DMS 273 treated with DMSO at 0.1 percent for 48 hours (cell line): ENCODE measurements at regions not wholly inside any gene's neighbourhood (a gene's known extent, or its start where the extent isn't known, plus 50 kb on each side); places are given as distances from the start of the nearest gene placed in this dataset.

Experiments used
- DNase-seq: peaks from one replicate; lab custom pipeline; 2025; lab: John Stamatoyannopoulos, UW

DNA sequence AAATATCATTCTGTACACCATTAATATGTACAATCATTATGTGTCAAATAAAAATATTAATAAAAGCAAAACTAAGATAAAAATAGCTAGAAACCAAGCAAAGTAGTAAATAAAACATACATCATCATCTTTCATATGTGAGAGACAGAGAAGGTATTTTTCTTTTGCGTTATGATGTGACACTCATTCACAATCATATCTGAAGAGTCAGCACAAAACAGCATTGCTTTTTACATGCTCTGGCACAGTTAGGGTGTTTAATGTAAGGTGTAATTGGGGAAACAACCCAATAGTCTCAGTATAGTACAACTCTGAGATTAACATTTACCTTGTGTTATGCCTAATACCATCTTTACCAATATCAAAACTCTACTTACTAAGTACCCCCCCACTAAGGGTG, 376.6 kb downstream of the TMA16 start:
- DNase-seq, result no peak

DNA sequence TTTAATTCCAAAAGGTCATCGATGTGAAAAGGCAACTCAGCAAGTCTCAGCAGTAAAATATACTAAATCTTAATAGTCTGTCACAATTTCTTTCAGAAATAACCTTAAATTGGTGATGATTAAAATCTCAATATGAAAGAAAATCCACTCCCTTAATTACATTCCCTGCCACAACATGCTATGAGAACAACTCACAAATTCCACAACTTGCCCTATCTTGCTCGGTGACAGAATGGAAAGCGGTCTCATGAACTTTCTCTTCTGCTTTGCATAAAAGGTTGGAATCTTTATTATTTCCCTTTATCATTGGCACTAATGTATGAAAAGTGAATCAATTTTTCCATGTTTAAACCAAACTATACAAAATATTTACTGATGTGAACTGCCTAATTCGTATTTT, 380.8 kb downstream of the TMA16 start:
- no peak for DNase-seq

DNA sequence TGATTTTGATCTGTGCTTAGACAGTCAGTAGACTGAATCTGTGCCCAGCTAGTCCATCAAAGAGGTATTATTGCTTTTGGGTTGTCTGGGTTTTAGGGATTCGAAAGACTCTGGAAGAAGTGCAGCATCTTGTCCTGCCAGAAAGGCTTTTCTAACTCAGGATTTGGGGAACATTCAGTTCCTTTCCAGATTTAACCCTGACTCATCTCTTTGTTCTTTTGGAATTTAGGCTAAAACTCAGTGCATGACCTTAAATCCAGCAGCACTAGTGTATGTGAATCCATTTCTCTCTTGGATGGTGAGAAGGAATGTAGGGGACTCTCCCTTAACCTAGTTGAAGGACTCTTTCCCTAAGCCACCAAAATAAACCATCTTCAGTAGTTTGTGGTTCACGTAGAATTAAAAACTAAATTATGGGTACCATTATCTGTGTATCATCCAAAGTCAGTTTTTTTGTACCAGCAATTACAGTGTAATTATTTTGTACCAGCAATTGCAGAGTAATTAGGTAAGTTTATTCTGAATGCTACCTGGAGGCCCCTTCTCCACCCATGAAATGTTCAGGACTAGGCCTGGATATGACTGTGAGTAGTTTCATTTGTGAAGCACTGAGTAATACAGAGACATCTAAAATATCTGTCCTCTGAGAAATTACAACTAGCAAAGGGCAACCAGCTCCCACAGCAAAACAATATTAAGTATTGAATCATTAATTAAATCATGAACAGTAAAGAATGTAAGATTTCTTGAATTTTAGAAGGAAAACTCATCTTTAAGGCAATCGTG, 384.0 kb downstream of the TMA16 start:
- no peak for DNase-seq

DNA sequence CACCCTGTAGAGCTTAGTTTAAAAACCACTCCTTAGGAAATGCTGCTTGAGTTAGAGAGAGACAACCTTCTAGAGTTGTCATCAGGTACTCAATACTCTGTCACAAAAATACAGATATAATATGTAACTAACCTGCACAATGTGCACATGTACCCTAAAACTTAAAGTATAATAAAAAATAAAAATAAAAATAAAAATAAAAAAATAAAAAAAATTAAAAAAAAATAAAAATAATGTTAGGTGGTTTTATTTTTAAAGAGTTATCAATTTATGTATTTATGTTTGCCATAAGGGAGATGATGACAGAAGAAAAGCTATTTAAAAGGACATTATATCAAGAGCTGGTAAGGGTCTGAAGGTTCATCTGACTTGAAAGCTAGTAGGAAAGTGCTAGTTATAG, 397.9 kb downstream of the TMA16 start:
- no peak for DNase-seq

DNA sequence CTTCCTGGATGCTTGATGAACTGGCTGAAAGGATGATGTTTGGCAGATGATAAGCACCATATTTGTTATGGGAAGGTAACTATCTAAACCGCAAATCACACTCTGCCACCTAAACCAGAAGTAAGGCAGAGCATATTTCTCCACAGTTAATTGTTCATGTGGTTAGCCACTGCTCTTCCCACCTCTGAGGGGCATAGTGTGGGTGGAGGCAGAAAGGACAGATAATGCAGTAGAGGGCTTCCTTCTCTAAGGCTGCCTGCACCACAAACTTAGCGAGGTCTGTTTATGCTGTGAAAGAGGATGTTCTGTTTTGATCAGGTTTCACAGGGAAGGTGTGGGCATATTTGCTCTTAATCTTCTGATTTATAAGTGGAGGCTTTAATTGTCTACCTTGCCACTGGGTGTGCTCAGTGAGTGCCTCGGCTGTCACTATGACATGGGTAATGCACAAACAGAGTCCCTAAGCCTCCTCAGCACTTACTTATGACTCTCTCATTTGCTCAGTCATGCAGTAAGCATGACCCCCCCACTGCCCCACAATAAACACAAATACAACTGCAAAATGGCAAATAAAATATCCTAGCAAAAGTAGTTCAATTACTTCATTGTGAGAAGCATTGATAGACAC, 401.0 kb downstream of the TMA16 start:
- no peak for DNase-seq

DNA sequence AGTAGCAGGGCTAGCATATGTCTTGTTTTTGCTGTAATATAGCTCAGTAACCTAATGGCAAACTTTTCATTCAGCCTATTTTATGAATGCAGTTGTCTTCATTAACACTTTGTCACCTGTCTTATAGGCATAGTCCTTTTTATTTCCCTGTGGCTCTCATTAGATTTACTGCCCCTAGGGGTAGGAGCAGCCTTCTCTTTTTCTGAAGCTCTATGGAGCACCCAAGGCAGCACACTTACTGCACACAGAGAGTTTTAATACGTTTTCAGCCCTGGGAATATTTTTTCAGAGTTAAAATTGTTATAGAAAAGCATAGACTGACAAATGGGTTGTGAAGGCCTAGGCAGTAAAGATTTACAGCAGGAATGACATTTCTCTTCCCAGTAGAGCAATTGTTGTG, 406.8 kb downstream of the TMA16 start:
- DNase-seq, result no peak

DNA sequence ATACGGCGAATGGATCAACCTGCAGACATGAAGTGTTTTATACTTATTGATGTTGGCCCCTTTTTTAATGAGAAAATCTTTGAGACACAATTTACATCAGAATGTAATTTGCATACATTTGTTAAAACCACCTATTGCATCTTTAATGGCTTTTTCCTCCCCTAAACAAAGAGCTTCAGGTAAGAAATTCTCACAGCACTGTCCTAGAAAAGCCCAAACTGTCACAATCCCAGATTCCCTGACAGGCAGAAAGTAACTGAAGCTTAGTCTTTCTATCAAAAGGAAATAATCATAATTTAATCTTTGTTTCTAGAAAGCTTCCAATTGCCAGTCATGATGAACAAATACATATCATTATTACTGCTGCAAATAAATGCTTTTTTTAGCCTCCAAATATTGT, 407.9 kb downstream of the TMA16 start:
- DNase-seq, result no peak

DNA sequence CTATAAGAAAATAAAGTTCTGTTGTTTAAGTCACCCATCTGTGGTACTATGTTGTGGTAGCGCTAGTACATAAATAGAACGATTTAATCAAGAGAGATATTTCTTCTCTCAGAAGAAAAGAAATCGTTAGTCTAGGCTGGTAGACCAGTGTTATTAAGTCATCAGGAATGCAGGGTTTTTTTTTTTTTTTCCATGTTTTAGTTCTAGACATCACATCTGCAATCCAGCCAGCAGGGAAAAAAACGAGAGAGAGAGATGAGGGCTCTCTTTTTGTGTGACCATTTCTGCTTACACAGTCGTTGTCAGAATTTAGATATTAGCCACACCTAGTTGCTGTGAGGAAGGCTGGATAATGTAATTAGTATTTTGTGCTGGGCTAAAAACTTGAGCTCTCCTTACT, 417.4 kb downstream of the TMA16 start:
- no peak for DNase-seq

DNA sequence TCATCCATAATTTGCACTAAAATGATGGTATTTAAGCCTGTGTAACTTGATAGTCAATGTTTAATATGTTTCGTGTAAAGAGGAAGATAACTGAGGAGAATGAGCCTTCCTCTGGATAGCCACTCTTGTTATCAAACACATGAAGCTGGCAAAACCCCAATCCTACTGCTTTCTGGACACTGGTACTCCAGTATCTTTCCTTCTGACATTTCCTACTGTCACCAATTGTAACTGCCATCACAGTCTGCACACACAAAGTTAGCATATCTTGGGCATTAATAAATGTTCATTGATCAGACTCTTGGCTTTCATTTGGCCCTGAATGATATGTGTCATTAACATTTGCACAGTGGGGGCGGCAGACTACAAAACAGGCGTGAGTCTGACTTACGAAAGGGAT, 419.1 kb downstream of the TMA16 start:
- no peak for DNase-seq

DNA sequence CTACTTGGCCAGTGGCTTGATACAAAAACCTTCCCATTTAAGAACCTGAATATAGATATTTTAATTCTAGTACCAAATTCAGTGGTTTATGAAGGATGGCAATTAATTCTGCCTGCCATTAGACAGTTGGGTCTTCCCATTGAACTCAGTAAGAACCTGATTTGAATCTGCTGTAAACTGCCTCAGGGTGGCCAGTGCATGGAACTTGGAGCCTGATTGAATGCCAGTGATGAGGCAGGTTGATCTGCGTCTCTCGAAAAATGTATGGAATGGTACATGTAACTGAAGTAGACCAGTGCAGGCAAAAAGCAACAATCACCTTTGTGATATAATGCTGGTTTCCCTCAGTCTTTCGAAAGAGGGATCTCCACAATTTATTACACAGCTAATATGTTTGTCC, 421.4 kb downstream of the TMA16 start:
- no peak for DNase-seq

DNA sequence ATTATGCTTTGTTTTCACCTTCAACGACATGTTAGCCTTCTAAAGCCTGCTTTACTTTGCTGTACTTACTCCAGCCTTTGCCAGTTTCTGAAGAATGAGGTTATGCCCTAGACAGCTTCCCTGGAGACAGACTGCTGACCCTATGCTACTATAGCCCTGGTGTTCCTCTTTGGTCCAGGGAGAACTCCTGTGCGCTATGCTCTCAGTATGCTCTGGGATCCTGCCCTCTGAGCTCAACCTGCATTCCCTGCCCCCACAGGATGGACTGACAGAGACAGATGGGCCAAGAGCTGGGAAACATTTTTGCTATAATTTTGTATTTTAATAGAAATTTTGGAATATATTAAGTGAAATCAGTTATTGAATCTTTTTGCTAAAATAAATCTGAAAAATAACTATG, 425.9 kb downstream of the TMA16 start:
- DNase-seq, result no peak

DNA sequence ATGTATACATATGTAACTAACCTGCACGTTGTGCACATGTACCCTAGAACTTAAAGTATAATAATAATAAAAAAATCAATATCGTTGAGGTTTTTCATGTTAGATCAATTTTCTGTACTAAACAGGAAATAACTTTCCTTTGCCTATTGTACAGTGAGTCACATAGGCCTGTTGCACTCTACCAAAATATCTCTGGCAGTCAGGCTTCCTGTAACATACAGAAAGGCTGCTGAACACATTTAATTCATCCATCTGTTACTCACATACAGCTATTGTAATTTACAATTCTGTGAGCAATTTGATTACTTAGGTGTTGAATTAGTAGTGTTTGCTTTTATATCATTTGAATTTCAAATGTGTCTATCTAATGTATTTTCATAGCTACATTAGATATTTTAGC, 427.8 kb downstream of the TMA16 start:
- DNase-seq, result no peak

DNA sequence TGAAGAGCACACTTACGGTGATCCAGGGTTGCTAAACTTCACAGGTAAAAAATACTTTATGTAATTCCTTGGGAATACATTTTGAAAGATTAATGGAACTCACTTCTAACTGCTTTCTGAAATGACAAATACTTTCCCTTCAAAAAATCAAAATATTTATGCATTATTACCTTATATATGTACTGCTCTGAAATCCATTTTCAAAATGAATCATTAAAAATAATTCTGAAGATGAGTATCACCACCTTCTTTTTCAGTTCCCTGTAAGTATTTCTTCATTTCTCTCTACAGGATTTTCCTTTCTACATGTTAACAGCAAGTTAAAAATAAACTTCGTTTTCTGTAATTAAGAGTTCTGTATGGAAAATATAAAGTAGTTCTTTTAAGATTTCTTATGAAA, 428.6 kb downstream of the TMA16 start:
- DNase-seq, result no peak

DNA sequence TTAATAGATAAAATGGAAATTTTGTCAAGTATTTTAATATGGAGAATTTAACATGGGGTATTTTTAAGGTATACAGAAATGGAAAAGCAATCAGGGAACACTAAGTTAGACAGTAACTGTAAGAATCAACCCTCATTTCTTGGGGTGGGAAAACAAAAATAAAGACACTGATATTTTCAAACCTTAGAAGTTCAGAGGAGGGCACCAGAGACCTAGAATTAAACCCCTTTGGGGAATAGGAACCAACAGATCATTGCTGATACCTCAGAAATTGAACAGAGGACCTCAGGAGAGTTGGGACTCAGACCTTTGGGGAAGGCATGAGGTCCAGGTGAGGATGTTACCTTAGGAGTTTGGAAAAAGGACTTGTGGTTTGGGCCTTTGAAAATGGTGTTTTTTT, 435.6 kb downstream of the TMA16 start:
- DNase-seq, result no peak

DNA sequence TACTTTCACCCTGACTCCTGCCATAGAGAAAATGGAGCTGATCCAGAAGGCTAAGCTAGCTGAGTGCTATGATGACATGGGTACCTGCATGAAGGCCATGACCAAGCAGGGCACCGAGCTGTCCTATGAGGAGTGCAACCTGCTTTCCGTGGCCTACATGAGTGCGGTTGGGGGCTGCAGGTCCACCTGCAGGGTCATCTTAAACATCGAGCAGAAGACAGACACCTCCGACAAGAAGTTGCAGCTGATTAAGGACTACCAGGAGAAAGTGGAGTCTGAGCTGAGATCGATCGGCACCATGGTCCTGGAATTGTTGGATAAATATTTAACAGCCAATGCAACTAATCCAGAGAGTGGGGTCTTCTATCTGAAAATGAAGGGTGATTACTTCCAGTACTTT, 438.0 kb downstream of the TMA16 start:
- no peak for DNase-seq

DNA sequence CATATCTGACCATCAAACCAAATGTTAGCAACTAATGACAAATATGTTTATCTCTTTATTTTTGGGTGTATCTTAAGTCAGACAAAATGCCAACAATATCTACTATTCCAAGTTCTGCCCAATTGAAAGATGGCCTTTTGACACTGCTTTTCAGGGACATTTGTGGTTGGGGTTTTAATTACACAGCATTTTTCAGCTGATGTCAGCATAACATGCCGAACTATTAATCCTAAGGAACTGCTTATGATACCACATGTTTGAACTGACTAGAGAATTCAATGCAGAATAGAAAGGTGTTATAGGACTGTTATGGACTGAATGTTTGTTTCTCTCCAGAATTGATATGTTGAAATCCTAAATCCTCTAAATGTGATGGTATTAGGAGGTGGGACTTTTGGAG, 445.1 kb downstream of the TMA16 start:
- DNase-seq, result no peak

DNA sequence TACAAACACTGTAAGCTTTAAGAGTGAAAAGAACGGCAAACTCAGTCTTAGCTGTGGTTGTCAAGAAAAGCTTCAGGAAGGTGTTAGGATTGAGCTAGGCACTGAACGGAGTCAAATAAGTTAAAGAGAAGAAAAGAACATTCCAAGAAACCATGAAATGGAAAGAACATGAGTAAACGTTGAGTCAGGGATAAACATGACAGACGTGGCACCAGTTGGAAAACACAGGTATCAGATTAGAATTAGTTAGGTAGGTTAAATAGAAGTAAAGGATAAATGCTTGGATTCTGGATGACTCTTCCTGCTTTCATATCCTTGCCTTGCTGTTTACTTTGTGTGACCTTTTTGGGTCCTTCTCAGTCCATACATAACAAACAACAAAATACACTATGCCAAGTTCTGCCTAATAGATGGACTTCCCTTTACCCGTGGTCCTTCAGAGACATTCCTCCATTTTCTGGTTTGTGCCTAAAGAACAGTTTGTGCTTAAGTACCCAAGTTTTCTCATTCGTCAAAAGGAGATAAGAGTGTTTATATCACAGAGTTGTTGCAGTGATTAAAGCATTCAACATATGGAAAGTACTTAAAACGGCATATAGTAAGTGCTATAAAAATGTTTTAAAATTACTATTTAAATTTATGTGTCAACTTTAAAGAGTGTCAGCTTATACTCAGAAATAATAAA, 446.9 kb downstream of the TMA16 start:
- DNase-seq, result no peak

DNA sequence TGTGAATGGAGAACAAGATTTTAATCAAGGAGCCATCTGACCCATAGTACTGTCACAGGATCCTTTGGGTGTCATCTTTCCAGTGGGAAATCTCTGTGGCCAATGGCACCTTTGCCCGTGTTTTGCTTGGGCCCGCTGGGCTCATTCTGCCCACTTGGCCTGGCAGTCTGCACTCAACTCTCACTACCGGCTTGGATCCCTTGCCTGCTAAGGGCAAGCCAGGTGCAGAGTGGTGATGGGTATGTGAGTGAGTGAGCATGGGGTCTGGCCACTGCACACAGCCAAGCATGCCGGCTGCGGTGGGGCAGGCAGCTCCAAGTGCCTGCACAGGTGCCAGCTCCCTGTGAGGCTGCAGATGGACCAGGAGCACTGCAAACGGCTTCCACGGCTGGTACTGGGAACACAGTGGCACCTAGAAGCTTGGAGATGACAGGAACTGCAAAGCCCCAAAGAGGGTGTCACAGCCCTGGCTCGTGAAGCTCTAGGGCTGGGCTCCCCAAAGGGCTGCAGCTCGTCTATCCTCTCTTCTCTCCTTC, 454.5 kb downstream of the TMA16 start:
- DNase-seq, result no peak

DNA sequence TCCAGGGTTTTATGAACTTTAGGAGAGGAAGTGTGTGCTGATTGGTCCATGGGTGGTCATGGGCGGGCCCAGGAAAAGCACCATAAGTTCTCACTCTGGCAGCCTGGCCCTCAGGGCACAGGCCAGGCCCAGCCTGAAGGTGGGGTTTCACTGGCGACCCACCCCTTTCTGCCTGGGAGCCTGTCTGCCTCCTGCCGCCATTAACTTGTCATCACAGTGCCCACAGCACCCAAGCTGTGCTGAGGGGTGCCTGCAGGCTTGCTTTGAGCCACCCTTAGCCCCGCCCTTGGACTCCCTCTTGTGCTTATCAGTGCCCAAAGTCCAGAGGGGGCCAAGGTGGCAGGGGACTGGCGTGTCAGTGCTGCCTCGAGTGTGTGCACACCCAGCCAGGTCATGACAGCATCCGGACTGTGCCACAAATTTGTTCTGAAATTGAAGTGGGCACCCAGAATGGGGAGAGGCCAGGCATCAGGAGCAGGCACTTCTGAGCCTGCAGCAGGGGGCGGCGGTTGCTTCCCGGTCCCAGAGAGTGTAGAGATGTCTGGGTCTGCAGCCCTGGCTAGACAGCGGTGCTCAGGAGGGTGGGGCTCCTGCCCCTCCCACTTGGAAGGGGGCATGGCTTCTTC, 455.6 kb downstream of the TMA16 start:
- no peak for DNase-seq

DNA sequence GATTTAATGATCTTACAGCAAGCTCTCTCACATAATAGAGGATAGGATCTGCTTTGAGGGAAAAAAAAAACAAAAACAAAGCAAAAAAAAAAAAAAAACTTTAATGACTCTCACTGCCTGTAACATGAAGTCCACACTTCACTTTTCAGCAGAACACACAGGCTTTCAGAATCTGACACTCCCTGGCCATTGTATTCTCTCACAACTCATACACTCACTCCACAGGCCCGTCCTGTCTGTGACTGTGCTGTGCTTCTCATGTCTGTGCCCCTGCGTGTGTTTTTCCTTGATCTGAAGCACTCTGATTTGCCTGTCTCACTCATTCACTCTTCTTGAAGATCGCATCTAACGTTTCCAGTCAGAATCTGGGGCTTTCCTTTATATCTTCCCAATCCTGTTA, 460.8 kb downstream of the TMA16 start:
- no peak for DNase-seq

DNA sequence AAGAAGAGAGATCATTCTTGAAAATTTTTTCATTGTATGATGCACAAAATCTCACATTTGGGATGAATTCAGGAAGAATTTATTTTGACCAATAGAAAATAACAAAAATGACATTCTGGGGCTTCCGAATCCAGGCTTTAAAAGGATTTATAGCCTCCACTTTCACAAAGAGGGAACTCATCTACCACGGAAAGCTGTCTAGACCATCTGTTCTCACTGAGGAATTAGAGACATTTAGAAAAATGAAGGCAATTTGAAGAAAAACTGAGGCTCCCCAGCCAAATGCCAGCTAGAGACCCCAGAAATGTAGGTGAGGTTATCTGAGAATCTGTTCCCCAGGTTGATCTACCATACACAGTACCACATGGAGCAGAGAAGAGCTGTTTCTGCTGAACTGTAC, 464.3 kb downstream of the TMA16 start:
- no peak for DNase-seq

DNA sequence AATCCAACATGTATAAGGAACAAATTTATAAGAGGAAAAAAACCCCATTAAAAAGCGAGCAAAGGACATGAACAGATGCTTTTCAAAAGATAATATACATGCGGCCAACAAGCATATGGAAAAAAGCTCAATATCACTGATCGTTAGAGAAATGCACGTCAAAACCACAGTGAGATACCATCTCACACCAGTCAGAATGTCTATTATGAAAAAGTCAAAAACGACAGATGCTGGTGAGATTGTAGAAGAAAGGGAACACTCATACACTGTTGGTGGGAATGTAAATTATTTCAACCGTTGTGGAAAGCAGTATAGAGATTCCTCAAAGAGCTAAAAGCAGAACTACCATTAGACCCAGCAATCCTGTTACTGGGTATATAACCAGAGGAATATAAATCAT, 465.4 kb downstream of the TMA16 start:
- DNase-seq, result peak; percentile 1

DNA sequence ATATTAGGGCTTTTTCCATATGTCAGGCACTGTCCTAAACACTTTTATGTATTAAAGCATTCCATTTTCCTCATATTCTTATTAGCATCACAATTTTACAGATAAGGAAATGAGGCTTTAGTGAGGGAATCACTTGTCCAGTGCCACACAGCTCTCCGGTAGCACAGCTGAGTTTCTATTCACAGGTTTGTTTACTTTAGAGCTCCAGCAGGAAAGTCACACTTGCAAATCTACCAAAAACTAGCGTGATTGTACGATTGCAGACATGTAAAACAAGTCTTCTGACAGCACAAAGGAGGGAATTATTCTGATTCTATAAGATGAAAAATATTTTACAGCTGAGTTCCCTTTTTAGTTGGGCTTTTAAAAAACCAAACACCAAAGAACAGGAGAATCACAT, 472.1 kb downstream of the TMA16 start:
- no peak for DNase-seq
